ENCODE measurements at regions not wholly inside any gene's neighbourhood (a gene's known extent, or its start where the extent isn't known, plus 50 kb on each side); places are given as distances from the start of the nearest gene placed in this dataset.

DNA sequence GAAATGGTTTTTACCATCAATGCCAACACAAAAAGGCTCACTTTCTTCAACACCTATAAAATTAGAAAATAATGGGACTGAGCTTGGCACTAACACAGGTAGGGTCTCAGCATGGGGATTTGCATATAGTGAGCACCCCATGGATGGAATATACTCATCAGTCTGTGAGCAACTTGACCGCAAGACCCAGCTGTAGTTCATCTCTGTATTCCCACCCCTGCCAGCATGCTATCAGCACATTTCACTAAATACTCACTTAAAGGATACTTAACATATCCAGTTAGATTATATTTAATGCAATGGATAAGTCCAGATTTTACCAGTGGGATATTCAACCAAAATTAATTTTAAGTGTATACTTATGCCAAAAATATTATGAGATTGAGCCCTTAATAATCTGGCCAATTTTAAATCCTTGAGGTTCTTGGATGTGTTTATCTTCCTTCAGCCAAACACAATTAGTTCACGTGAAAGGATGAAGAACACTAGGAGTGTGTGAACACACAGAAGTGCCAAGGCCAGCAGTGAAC, 66.7 kb downstream of the C16orf95 start:
- TF ChIP-seq POLR2A (IDR thresholded peaks at IDR 0.05), result no peak
- TF ChIP-seq, protein P1, sequence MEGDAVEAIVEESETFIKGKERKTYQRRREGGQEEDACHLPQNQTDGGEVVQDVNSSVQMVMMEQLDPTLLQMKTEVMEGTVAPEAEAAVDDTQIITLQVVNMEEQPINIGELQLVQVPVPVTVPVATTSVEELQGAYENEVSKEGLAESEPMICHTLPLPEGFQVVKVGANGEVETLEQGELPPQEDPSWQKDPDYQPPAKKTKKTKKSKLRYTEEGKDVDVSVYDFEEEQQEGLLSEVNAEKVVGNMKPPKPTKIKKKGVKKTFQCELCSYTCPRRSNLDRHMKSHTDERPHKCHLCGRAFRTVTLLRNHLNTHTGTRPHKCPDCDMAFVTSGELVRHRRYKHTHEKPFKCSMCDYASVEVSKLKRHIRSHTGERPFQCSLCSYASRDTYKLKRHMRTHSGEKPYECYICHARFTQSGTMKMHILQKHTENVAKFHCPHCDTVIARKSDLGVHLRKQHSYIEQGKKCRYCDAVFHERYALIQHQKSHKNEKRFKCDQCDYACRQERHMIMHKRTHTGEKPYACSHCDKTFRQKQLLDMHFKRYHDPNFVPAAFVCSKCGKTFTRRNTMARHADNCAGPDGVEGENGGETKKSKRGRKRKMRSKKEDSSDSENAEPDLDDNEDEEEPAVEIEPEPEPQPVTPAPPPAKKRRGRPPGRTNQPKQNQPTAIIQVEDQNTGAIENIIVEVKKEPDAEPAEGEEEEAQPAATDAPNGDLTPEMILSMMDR (IDR thresholded peaks at IDR 0.05), result no peak

Data from heart left ventricle (tissue), 13 donors.